Neural progenitor cell (in vitro differentiated cells): ENCODE measurements at regions not wholly inside any gene's neighbourhood (a gene's known extent, or its start where the extent isn't known, plus 50 kb on each side); places are given as distances from the start of the nearest gene placed in this dataset.

Experiments used
- CTCF ChIP-seq: fragments of 200-600 bp; sonication (generic); IDR thresholded peaks from 2 replicates; pipeline ENCODE4 v1.5.1; 2017; ENCODE audit warnings: antibody characterized with exemption, mild to moderate bottlenecking
- EZH2phosphoT487 ChIP-seq: fragments of 200-600 bp; sonication (generic); IDR thresholded peaks from 2 replicates; pipeline ENCODE4 v1.6.1; 2017; ENCODE audit warnings: antibody characterized with exemption

- TF ChIP-seq CTCF (no peak), EZH2phosphoT487 (no peak)
Measured at GRCh38 chr11:15536438-15536837, 421.7 kb downstream of the INSC start.
